Renal pelvis (tissue), 1 donor: ENCODE measurements at regions not wholly inside any gene's neighbourhood (a gene's known extent, or its start where the extent isn't known, plus 50 kb on each side); places are given as distances from the start of the nearest gene placed in this dataset.
A peak's percentile ranks its signal among the peaks of the same experiment; 100 is the strongest.
"Not testable (repeated sequence)": the region's sequence is repeated elsewhere in the genome, so short reads cannot be mapped to it uniquely, and the experiment has no call there.

Source experiments
- DNase-seq: peaks from one replicate; pipeline ENCODE4 v3.0.0-alpha.2; 2013

DNA sequence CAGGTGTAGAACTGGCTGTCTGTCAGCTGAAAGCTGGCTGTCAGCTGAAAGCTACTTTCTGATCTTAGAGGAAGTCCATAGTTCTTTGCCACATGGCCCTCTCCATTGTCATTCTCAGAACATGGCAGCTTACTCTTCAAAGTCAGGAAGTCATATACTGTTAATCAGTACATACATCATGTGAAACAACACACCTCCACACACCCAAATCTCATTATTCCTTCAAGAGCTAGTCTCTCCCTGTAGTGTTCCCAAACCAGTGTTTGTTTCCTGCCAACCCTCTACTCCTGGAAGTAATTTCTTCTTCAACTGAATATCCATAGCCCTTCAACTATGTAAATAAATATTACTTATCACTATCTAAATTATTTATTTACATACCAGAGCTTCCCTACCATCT, 58.9 kb downstream of the OR5AK2 start:
- DNase-seq = no peak

DNA sequence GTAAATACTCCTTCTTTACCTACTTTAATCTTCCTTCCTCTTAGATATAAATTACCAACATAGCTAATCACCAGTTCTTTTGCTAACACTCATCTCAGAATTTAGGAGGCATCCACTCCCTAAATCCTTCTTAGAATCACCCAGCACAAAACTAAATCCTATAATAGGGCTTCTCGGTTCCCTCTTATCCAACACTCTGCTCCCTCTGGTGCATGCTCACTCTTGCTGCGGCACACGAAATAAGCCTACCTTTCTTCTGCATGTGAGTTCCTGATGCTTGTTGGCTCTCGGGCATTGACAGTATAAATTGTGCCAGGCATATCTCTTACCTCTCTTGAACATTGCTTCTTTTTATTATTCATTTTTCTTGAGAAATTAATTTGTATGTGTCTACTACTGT, 61.0 kb downstream of the OR5AK2 start:
- DNase-seq = no peak

DNA sequence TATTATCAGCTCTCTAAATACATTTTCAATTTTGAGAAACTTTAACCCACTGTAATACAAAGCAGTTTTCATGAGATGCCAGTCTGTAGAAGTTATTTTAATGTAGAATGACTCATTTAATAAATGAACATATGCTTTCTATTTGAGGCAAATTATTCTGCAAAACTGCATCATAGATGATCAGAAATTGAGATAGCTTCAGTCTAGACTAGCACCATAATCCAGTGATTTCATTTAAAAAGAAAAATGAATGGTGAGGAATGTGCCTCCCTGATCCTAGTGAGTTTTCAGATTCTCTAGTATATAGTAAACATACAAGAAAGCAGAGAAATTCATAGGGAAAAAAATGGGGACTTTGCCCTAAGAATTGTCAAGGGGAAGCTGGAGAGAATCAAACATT, 66.1 kb downstream of the OR5AK2 start:
- no peak for DNase-seq

DNA sequence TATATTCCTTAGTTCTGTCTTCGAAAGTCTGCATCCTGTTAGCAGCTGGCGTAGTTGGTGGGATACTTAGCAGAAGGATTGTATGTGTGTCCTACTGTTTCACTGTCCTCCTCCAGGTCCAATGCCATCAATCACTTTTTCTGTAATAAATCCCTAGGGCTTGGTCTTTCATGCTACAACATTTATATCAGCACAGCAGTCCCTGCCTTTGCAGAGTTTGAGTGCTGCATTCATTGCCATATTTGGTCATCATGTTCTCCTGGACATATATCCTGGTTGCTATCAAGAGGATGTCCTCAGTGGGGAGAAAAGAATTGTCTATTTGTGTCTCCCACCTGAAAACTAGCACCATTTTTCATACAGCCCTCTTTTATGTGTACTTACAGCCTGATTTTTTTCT, 67.0 kb downstream of the OR5AK2 start:
- peak; percentile 3 for DNase-seq

DNA sequence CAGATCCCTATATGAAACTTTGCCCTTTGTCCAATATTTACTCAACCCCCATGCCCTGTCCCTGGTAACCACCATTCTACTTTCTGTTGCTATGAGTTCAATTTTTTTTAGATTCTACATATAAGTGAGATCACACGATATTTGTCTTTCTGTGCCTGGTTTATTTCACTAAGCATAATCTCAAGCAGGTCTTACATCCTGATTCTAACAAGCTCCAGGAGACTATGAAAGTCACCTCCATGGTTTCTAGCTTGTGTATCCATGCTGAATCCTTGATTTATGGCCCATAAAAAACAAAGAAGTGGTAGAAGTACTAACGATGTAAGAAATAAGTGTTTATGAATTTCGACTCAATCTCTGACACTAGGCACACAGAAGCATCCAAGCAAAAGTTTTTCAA, 68.0 kb downstream of the OR5AK2 start:
- no peak for DNase-seq

DNA sequence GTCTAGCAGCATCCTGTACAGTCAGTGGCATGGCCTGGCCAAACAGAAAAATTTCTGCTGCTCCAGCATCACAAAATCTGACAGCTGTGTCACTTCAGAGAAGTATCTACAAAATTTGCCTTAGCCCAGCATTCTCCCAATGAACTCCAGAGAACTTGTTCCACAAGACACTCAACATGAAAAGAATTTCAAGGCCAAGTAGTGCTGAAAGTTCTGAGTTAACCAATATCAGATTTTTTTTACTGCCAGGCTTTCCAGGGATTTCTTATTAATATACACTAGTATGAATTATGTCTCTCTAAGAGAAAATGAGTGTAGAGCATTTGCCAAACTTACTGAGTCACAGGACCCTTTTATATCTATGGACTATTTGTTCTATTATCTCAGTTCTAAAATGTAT, 68.8 kb downstream of the OR5AK2 start:
- DNase-seq = no peak

DNA sequence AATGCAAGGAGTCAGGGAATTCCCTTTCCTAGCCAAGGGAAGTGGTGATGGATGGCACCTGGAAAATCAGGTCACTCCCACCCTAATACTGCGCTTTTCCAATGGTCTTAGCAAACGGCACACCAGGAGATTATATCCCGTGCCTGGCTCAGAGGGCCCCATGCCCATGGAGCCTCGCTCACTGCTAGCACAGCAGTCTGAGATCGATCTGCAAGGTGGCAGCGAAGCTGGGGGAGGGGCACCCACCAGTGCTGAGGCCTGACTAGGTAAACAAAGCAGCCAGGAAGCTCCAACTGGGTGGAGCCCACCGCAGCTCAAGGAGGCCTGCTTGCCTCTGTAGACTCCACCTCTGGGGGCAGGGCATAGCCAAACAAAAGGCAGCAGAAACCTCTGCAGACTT, 74.2 kb downstream of the OR5AK2 start:
- DNase-seq = not testable (repeated sequence)

DNA sequence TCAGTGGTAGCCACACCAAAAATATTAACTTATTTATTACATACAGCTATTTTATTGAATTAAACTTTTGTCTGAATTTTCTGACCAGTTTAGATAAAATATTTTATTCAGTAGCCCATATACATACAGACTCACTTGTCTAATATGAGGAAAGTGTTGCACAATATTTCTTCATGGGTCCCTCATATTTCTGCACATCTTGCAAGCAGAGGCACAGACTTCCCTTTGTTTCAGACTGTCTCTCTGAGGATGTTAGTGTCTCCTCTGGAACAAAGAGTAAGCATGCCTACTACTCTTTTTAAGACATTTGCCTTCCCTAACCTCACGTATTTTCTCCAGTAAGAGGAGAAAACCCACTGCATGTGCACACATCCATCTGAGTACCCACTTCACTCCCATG, 81.2 kb downstream of the OR5AK2 start:
- DNase-seq = no peak

DNA sequence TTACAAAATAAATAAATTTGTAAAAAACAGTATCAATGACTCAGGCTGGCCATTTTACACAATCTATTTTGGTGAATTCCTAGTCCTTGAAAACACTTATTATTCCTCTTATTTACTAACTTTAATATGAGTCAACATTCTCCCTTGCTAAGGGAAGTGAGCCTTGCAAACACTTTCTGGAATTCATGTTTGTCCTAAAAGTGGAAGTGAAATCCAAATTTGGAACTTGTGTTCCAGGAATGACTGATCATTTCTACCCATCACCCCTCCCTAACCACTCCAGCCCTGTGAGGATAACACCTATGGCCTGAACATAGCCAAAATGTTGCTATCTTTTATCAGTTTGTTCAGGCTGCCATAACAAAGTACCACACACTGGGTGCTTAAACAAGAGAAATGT, 83.1 kb downstream of the OR5AK2 start:
- no peak for DNase-seq

DNA sequence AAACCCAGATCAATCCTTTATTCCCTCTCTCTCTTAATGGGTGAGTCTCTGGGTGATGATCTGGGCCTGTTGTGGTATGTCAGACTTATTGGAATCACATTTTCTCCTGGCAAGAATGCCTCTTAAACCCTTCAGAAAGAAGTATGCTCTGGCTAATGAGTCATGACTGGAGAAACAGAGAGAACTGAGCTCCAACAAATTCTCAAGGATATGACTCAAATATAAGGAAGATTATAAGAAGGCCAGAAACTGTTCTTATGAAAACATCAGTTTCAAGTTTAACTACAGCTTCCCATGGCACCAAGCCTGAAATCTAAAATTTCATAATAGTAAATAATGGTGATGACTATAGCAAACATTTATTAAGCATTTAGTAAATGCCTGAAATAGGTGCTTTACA, 83.9 kb downstream of the OR5AK2 start:
- no peak for DNase-seq

DNA sequence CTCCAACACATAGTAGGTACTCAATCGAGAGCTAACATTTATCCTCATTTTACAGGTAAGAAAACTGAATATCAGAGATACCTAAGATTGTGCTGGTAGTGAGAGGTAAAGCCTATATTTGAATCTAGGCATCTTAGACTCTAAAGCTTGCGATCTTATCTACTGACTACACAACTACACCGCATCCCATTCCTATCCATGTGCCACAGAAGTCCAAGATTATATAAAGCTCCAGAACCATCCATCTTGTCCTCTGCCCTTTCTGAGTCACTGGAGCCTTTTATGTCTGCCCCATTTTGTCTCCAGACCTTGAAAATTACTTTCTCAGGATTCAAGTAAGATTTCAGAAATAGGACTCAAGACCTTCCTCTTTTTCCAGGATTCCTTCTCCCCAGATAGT, 84.4 kb downstream of the OR5AK2 start:
- no peak for DNase-seq

DNA sequence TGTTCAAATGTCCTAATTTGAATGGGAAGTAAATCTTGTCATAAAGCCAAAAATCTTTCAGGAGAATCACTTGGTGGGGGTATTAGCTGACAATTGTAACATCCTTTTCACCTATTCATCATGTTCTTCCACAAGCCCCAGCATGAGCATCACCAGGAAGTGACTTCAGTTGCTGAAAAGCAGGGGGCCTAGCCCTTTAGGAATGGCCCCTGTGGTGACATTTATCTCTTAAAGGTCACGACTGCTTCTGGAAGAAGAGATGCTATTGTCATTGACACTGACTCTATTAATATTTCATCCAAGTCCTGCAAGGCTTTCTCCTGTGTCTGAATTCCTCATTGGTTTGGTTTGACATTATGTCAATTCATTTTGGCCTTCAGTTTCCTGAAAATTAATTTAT, 92.6 kb downstream of the OR5AK2 start:
- DNase-seq = no peak

DNA sequence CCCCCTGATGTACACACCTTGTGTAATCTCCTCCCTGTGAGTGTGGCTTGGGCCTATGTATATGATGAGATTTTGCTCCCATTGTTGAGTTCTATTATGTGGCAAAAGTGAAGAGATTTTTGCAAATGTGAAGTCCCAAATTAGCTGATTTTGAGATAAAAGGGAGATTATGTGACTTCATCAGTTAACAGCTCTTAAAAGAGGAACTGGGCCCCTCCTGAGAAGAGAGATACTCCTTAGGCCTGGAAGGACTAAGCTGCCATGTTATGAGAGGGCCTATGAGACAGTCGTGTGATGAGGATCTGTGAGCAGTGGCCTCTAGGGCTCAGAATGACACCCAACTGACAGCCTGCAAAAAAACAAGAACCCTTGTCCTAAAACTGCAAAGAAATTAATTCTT, 93.4 kb downstream of the OR5AK2 start:
- no peak for DNase-seq

DNA sequence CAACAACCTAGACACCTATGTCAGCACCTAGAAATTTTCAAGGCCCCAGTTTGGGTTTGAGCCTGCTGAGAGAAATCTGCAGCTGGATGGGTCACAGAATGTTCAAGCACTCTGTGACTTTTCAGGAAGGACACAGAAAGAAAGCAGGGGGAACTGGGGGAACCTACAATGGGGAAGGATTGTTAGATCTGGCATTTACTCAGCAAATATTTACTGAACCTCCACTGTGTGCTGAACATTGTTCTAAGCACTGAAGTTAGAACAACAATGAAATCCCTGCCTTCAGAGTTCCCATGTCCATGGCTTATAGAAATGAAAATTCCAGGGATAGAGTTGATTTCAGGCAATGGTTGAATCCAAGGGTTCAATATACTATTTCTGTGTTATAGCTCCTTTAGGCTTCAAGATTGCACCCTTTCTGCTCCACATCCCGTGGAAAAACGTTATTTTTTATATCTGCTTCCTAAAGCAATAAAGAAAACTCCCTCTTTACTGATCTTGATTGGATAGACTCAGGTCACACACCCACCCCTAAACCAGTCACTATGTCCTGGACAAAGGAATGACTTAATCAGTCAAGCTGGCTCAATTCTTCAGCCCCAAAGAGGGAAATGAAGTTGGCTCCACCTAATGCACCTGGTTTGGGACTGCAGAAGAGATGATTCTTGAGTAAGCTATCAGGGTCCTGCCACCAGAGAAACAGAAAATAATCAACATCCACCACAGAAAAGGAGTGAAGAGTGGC, 95.1 kb downstream of the OR5AK2 start:
- no peak for DNase-seq

DNA sequence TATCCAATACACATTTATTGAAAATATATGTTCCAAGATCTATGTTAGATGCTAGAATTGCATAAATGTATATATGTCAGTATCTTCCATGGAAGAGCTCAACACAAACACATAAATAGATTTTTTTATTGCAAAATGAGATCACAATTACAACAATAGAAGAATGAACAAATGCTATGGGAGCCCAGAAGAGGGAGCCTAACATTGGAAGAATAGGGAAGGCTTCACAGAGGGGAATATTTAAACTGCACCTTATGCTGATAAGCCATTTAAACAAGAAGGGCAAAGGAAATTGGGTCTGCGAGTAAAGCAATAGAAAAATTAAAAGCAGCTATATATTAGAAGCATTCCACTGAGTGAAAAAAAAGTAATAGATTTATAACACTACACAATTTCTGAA, 96.1 kb upstream of the LRRC55 start:
- DNase-seq = no peak

DNA sequence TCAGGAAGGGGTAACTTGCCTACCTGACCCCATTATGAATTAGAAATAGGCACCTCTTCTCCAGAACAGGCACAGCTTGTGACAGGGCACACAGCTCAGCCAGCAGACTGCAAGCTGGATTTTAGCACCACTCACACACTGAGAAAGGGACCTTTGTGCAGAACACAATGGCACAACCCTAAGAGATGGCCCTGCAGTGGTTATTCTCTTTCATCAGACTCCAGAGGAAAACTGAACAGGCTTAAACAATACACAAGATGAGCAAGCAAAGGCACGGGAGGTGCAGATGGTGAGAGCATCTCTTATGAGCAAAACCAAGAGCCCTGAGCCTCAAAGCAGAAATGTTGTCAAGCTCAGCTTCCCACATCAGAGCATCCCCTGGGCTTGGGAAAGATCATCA, 93.8 kb upstream of the LRRC55 start:
- DNase-seq = no peak

DNA sequence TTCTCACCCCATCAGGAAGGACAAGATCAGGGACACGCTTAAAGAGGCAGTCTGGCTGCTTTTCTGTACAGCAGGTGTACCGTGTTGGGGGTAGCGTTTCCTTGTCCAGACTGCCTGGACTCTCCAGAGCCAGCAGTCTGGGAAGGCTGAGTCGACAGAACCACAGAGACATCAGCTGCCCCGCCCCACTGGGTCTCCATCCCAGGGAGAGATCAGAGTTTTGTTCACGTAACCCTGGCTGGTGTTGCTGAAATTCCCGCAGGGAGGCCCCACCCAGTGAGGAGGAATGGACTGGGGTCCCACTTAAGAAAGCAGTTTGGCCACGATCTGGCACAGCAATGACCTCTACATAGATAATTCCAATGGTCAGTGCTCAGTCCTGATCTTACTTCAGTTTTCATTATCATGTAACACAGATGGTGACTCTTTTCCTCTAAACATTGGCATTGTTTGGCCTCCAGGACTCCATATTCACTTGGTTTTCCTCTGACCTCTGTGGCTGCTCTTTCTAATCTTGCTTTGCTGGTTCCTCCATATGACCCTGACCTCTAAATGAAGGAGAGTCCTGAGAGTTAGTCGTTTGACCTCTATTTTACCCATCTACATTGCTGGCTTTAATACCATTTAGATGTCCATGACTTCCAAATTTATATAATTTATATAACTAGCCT, 89.6 kb upstream of the LRRC55 start:
- no peak for DNase-seq

DNA sequence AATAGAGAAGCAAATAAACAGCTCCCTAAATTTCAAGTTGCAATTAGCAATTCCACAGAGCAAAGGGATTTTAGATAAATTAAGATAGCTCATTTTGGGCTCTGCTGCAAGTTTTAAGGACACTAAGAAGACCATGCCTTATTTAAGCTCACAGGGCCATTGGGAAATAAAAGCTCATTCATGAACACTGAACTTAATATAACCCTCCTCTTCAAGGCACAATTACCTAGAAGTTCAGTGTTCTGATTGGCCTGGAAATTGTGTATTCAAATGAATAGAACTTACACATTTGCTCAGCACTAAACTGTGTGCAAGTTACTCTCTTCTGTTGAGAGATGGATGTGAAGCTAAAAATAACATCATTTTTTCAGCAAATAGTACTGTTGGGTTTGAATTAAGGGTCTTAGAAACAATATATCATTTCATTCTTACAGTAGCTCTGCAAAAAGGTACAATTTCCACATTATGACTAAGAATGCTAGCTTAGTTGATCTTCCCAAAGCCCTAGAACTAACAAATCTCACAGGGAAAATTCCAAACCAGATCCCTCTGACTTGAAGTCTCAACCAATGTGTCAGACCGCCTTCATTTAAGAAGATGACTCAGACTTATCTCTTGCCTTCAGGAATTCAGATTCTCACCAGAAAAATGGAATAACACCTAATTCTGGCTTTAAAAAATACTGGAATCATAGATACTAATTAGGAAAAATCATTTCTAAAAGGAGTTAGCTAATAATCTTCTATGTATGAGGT, 87.4 kb upstream of the LRRC55 start:
- DNase-seq = no peak

DNA sequence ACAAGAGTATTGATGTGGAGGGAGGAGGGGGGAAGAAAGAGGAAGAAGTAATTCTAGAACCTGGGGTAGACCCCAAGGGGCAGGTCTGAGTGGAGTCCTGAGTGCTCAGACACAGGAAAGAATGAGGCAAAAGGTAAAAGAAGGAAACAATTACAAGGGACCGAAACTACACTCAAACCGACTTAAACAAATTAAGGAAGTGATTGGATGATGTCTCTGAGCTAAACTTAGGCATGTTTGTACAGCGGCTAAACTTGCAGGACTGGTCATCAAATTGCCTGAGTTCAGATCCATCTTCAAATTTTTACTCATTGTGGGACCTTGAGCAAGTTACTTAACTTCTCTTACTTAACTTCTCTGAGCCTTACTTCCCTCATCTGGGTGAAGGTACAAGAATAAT, 86.3 kb upstream of the LRRC55 start:
- no peak for DNase-seq

DNA sequence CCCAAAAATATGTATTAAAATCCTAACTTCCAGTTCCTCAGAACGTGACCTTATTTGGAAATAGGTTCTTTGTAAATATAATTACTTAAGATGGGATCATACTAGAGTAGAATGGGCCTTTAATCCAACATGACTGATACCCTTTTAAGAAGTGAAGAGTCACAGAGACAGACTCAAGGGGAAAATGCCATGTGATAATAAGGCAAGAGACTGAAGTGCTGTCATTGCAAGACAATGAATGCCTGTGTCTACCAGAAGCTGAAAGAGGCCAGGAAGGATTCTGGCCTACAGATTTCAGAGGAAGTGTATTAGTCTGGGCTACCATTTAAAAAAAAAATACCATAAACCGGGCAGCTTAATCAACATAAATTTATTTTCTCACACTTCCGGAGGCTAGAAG, 85.9 kb upstream of the LRRC55 start:
- no peak for DNase-seq

DNA sequence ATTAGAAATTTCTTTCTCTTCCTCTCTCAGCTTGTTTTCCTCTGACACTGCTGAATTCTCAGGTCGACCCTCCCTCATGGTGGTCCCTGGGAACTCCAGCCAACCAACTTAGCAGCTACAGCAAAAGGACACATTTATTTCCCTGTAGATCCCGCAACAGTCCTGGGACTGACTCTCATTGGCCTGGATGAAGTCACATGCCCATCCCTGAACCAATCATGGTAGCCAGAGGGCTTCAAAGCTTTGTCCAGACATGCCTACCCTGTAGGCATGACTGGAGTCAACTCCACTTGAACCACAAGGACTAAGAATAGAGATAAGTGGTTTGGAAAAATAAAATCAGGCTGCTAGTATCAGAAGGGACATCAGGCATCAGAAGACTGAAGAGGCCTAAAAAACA, 84.6 kb upstream of the LRRC55 start:
- no peak for DNase-seq

DNA sequence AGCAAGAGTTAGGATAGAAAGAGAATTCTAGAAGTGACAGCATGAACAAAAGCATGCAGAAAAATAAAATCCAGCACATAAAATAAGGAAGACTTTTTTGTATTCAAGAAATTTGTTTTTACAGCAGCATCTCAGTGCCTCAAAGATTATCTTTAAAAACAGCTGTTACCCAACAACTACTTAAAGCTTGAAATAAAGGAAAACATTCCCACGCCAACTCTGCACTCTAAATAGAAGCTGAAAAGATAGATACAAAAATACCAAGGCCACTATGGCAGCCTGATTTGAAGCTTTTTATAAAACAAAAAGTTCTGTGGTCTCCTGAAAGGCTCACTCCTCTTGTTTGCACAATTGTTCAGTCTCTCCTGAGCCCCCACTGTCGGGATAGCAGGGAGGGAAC, 83.6 kb upstream of the LRRC55 start:
- no peak for DNase-seq

DNA sequence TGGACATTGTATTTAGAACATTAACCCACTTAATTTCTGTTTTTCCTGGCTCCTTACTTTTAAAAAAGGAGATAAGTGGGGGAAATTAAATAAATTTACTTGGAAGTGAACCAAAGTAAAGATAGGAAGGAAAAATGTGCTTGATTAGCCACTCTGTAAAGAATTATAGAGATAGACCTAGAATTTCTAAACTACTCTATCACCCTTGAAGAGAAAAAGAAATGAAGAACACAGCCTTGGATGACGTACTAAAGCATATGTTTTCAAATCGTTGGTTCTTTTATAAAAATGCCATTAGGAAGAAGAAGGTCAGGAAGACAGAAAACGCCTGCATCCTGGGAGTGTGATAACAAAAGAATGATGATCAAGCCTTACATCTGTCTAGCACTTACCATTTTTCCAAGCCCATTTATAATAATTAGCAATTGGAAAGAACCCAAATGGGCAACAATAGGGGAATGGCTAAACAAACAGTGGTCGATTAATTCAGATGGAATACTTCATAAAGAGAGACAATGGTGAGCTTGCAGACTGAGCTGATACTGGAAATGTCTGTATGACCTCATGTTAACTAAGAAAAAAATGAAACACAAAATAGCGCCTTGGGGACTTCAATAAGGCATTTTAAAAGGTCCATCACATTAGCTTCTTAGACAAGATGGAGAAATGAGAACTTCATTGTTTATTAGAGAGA, 81.0 kb upstream of the LRRC55 start:
- DNase-seq = peak; percentile 23
